ENCODE measurements at regions not wholly inside any gene's neighbourhood (a gene's known extent, or its start where the extent isn't known, plus 50 kb on each side); places are given as distances from the start of the nearest gene placed in this dataset.
"Not testable (repeated sequence)": the region's sequence is repeated elsewhere in the genome, so short reads cannot be mapped to it uniquely, and the experiment has no call there.

DNA sequence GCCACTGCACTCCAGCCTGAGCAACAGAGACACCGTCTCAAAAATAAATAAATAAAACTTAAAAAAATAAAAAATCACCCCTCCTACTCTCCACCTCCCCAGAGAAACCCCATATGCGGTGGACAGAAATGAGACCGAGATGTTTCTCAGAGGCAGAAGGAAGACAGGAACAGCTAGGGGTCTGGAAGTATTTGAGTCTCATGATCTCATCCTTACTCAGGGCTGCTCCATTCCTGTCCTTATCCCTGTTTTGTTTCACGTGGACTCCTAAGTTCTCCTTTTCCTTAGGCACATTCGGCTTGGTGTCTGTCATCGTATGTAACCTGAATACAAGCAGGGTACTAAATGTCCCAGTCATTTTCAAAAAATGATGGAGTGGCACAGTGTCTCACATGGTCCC is 76.1 kb downstream of the C9orf50 start:
- H3K27ac ChIP-seq: no peak overlapping the region
- TF ChIP-seq, protein P1, sequence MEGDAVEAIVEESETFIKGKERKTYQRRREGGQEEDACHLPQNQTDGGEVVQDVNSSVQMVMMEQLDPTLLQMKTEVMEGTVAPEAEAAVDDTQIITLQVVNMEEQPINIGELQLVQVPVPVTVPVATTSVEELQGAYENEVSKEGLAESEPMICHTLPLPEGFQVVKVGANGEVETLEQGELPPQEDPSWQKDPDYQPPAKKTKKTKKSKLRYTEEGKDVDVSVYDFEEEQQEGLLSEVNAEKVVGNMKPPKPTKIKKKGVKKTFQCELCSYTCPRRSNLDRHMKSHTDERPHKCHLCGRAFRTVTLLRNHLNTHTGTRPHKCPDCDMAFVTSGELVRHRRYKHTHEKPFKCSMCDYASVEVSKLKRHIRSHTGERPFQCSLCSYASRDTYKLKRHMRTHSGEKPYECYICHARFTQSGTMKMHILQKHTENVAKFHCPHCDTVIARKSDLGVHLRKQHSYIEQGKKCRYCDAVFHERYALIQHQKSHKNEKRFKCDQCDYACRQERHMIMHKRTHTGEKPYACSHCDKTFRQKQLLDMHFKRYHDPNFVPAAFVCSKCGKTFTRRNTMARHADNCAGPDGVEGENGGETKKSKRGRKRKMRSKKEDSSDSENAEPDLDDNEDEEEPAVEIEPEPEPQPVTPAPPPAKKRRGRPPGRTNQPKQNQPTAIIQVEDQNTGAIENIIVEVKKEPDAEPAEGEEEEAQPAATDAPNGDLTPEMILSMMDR (IDR thresholded peaks at IDR 0.05): no peak
- no peak for TF ChIP-seq ZFX (IDR thresholded peaks at IDR 0.05; ENCODE audit: borderline replicate concordance)

DNA sequence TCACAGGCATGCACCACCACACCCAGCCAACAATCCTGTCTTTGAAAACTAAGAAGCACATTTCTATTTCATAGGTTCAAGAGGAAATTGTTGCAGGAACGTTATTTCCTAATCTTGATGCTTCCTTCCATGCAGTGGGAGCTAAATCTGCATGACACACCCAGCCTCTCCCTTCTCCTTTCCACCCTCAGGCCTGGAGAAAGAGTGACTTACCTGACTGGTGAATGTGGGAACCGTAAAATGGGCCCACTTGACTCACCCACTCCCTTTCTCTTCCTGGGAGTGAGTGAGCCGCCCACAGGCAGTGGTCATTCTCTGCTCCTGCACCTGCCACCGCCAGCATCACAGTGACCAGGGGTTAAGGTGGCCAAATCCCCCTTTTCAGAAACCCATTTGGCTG is 78.2 kb downstream of the C9orf50 start:
- H3K27ac ChIP-seq: no peak overlapping the region
- TF ChIP-seq, protein P1 (IDR thresholded peaks at IDR 0.05): no peak
- no peak for TF ChIP-seq ZFX (IDR thresholded peaks at IDR 0.05; ENCODE audit: borderline replicate concordance)

DNA sequence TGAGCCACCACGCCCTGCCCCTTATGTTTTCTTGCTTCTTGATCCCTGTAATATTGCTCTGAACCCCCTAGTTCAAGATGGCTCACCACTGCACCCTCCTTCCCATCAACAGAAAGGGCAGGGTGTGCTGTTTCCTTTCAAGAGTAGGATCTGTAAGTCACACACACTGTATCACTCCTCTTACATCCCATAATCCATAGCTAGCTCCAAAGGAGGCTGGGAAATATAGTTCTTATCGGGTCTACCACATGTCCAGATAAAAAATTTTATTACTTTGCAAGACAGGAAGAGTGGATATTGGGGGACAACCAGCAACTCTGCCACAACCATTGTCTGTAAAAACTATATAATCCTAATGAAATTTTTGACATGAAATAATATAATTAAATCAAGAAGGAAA is 79.6 kb downstream of the C9orf50 start:
- TF ChIP-seq, protein P1 (IDR thresholded peaks at IDR 0.05): no peak
- no peak for TF ChIP-seq ZFX (IDR thresholded peaks at IDR 0.05; ENCODE audit: borderline replicate concordance)
- no peak overlapping the region for H3K27ac ChIP-seq

DNA sequence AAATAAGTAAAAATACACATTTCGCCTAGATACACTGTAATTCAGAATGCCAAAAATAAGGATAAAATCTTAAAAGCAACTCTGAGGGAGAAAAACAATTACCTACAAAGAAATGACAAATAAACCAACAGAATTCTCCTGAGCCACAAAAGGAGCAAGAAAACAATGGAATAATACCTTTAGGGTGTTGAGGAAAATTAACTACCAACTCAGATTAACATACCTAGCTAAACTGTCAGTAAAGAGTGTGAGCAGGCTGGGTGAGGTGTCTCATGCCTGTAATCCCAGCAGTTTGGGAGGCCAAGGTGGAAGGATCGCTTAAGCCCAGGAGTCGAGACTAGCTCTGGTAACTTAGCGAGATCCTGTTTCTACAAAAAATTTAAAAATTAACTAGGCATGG is 81.5 kb downstream of the C9orf50 start:
- no peak for TF ChIP-seq ZFX (IDR thresholded peaks at IDR 0.05; ENCODE audit: borderline replicate concordance)
- TF ChIP-seq, protein P1 (IDR thresholded peaks at IDR 0.05): no peak
- H3K27ac ChIP-seq: no peak overlapping the region

DNA sequence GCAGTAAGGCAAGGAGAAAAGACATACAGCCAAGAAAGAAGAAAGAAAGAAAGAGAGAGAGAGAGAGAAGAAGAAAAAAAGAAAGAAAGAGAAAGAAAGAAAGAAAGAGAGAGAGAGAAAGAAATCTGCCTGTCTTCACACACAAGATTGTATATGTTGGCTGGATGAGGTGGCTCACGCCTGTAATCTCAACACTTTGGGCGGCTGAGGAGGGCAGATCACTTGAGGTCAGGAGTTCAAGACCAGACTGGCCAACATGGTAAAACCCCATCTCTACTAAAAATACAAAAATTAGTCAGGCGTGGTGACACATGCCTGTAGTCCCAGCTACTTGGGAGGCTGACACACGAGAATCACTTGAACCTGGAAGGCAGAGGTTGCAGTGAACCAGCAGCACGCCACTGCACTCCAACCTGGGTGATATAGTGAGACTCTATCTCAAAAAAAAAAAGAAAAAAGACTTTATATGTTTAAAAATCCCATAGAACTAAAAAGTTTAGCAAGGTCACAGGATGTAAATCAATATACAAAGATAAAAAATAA is 89.0 kb downstream of the C9orf50 start:
- not testable (repeated sequence) for H3K27ac ChIP-seq

DNA sequence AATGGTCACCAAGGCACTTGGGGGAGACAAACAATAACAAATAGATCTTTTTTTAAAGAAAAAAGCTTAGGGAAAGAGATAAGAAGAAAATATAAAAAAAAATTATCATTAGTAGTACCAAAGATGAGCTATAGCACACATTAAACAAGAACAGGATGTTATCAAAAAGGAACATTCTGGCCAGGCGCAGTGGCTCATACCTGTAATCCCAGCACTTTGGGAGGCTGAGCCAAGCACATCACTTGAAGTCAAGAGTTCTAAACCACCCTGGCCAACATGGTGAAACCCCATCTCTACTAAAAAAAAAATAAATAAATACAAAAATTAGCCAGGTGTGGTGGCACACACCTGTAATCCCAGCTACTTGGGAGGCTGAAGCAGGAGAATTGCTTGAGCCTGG is 92.9 kb downstream of the C9orf50 start:
- H3K27ac ChIP-seq: not testable (repeated sequence)

DNA sequence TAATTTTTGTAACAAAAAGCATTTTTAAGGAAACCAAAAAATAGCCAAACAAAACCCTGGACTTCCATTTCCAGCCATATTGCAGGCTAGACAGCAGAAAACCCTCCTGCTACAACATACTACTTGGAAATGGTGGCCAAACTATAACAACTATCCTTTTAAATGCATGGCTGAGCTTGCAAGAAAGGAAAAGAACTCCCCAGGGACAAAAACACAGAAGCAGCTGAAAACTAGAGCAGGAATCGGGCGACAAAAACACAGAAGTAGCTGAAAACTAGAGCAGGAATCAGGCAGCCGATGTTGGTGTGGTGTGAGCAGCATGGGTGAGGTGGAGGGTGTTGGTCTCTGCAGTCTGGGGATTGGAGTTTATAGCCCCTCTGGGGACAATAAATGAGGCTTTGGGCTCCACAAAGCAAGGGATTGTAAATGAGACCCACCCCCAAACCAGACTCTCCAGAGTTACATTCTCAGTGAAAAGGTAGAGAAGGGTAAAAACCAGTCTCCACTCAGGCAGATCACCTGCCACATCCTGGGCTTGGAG is 95.2 kb downstream of the C9orf50 start:
- TF ChIP-seq, protein P1 (IDR thresholded peaks at IDR 0.05): no peak
- TF ChIP-seq ZFX (IDR thresholded peaks at IDR 0.05; ENCODE audit: borderline replicate concordance): no peak
- no peak overlapping the region for H3K27ac ChIP-seq

DNA sequence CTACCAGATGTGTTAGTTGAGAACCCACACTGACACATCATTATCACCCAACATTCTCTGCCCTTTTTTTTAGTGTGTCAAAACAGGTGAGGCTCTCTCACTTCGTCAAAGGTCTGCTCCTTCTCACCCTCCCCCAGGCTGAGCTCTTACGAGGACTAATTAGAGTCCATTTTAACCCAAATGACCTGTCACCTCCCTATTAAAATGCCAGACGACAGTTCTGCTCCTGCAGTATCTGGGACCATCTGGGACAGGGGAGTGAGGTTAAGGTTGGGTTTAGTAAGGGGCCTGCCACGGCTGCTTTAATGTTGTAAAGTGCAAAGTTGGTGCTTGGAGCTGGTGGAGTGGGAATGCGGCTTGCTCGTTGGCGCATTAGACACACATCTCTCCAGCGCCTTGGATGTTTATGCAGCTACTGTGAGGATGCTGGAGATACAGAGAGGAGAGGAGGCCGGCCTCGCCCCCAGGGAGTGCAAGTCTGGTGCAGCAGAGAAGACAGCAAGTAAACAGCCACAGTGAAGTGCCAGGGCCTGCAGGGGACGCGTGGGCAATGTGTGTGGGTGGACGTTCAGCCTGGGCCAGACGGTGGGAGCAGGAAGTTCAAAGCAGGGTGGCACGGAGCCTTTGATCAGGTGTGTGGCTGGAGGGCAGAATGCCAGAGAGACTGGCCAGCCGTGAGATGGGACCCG is 96.2 kb downstream of the C9orf50 start:
- TF ChIP-seq, protein P1 (IDR thresholded peaks at IDR 0.05): no peak
- no peak for TF ChIP-seq ZFX (IDR thresholded peaks at IDR 0.05; ENCODE audit: borderline replicate concordance)
- no peak overlapping the region for H3K27ac ChIP-seq

Measured in 22Rv1 (cell line).